ENCODE measurements at regions not wholly inside any gene's neighbourhood (a gene's known extent, or its start where the extent isn't known, plus 50 kb on each side); places are given as distances from the start of the nearest gene placed in this dataset.

GRCh38 chr9:129430940-129431643, 189.8 kb downstream of the C9orf50 start:
- TF ChIP-seq, protein P1, sequence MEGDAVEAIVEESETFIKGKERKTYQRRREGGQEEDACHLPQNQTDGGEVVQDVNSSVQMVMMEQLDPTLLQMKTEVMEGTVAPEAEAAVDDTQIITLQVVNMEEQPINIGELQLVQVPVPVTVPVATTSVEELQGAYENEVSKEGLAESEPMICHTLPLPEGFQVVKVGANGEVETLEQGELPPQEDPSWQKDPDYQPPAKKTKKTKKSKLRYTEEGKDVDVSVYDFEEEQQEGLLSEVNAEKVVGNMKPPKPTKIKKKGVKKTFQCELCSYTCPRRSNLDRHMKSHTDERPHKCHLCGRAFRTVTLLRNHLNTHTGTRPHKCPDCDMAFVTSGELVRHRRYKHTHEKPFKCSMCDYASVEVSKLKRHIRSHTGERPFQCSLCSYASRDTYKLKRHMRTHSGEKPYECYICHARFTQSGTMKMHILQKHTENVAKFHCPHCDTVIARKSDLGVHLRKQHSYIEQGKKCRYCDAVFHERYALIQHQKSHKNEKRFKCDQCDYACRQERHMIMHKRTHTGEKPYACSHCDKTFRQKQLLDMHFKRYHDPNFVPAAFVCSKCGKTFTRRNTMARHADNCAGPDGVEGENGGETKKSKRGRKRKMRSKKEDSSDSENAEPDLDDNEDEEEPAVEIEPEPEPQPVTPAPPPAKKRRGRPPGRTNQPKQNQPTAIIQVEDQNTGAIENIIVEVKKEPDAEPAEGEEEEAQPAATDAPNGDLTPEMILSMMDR (conservative IDR thresholded peaks at IDR 0.05; ENCODE audit: low read depth, low read length), result no peak
- no peak for TF ChIP-seq EZH2 (IDR thresholded peaks at IDR 0.05; ENCODE audit: borderline replicate concordance, low read depth, low read length, poor library complexity, severe bottlenecking)
